Retinal pigment epithelial cell (primary cell): ENCODE measurements at regions not wholly inside any gene's neighbourhood (a gene's known extent, or its start where the extent isn't known, plus 50 kb on each side); places are given as distances from the start of the nearest gene placed in this dataset.

Source experiments
- DNase-seq: peaks from one replicate; pipeline ENCODE4 v3.0.0-alpha.2; 2010; ENCODE audit warnings: low read depth
- H3K4me3 ChIP-seq: 2 replicates; pipeline ENCODE4 v1.5.1; 2011; ENCODE audit warnings: mild to moderate bottlenecking, low read length, control low read depth, moderate library complexity
- TF ChIP-seq, protein P1 (sequence below): conservative IDR thresholded peaks from 2 replicates; pipeline ENCODE4 v1.5.1; 2011; ENCODE audit warnings: low read depth, low read length, control low read depth, inconsistent platforms

DNA sequence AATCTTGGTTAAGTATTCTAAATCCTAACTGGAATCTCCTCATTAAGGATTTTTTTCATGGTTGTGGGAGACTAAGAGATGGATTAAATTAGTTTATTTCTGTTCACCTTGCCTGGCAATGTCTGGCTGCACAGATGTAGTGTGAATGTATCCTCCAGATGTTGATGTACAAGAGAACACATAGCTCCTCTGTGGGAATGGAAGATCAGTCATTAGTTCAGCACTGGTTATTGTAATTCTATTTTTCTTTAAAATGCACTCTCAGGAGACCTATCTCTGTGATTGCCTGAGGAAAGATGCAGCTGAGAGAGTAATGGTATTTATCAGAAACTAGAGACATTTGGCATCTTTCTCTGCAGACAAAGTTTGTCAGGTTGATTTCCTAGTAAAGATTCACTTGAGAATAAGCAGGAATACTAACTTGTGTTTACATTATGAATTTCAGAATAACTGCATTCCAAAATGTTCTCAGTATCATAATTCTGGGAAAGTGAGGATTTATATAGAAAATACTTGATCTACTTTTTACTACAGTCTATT lies 178.6 kb downstream of the GIPC2 start:
- DNase-seq = no peak
- H3K4me3 ChIP-seq = no peak overlapping the region
- TF ChIP-seq, protein P1, sequence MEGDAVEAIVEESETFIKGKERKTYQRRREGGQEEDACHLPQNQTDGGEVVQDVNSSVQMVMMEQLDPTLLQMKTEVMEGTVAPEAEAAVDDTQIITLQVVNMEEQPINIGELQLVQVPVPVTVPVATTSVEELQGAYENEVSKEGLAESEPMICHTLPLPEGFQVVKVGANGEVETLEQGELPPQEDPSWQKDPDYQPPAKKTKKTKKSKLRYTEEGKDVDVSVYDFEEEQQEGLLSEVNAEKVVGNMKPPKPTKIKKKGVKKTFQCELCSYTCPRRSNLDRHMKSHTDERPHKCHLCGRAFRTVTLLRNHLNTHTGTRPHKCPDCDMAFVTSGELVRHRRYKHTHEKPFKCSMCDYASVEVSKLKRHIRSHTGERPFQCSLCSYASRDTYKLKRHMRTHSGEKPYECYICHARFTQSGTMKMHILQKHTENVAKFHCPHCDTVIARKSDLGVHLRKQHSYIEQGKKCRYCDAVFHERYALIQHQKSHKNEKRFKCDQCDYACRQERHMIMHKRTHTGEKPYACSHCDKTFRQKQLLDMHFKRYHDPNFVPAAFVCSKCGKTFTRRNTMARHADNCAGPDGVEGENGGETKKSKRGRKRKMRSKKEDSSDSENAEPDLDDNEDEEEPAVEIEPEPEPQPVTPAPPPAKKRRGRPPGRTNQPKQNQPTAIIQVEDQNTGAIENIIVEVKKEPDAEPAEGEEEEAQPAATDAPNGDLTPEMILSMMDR = no peak

DNA sequence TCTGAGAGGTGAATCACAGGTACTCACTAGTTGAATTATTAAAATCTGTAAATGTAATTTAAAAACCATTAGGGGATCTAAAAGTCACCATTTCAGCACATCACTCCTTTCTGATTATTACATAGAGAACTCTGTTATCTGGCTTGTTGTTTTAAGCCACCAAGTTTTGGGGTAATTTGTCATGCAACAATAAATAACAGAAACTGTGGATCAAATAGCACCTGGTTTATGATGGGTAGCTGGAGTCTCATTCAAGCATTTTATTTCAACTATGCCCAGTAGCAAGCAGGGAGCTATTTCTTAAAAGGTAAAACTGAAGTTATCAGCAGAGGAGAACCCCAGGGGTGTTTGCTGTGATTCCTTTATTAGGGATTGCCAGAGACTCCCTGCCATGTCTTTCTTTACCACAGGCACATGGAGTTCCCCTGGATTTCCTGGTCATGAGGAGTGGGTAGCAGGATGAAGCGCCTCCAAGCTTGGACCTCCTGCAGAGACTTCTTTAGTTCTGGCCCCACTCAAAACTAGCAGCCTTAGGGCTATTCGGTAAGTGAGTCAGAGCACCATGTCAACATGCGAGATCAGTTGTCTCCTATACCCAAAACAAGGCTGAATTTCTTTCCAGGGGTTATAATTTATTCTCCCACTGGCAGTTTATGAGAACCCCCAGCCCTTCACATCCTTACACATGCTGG lies 179.2 kb downstream of the GIPC2 start:
- TF ChIP-seq, protein P1 = no peak
- H3K4me3 ChIP-seq = no peak overlapping the region
- DNase-seq = no peak

DNA sequence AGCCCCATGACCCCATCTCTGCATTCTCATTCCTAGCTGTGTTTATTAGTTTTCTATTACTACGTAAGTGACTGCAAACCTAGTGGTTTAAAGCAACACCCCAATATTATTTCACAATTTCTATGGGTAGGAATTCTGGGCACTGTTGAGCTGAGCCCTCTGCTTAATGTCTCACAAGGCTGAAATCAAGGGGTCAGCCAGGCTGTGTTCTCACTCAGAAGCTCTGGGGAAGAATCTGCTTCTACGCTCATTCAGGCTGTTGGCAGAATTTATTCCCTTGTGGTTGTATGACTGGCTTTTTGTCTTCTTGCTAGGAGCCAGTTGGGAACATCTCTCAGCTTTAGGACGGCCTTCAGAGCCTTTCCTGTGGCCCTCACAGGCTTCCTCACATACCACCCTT lies 181.0 kb downstream of the GIPC2 start:
- DNase-seq = no peak
- no peak overlapping the region for H3K4me3 ChIP-seq
- TF ChIP-seq, protein P1 = no peak

DNA sequence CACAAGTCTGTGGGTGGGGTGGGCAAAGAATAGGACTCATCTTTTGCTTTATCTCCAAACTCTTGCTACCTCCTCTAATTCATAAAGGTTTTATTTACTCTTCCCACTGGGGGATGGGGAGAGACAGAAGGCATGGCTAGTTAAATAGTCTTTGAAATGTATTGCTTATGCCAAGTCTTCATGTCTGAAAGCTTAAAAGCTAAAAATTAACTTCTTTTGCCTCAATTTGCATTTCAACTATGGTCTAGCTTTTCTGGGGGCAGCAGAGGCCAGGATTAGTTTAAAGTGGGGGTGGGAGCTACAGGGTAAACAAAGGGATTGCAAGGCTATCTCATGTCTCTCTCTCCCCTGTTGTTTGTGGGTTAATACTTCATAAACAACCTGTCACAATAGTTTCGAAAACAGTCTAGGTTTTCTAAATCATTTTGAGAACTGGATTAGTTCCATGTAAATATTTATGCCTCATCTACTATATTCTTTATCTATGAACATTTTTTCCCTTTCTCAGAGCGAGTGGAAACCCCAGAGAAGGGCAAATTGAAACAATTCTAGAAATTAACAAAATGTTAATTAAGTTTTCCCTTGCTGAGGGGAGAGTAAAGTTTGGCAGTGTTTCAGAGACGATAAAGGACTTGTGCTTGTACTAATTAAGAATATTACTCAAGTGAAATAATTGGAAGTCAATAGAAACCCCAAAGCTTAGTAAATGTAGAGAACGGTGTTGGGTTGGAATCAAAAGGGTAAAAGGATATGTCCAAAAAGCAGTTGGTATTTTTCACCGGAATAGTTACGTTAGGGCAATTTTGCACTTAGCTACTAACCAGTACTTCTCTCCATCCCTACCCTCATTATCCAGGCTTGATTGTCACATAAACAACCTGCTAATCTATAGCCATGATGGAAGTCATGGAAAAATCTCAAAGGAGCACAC lies 182.2 kb downstream of the GIPC2 start:
- H3K4me3 ChIP-seq = no peak overlapping the region
- DNase-seq = no peak
- TF ChIP-seq, protein P1 = no peak

DNA sequence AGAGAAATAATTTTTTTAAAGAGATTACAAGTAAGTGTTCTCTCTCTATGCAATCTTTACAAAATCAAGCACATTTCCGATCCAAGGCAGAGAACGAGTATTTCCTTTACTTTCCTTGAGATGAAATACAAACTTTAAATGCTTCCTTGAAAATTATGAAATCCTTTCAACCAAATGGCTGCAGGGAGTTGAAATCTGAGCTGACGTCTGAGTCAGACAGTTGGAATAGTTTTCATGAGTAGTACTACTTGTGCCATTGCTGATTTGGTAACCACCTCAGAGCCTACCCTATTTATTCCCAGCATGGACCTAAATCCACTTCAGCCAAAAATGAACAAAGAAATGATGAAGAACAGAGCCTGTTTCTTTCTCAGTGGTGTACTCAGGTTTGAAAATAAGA lies 183.6 kb downstream of the GIPC2 start:
- H3K4me3 ChIP-seq = no peak overlapping the region
- DNase-seq = no peak
- TF ChIP-seq, protein P1 = no peak

DNA sequence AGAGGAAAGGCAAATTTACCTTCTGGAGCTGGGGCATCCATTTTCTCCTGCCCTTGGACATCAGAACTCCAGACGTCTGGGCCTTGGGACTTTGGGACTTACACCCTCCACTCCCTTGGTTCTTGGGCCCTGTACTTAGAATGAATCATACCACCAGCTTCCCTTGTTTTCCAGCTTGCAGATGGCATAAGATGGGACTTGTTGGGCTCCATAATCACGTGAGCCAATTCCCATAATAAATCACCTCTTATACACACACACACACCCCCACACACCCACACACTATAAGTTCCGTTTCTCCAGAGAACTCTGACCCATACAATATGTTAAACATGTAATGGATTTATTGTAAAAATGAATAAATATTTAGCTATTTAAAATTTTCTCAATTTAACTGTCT lies 185.7 kb downstream of the GIPC2 start:
- TF ChIP-seq, protein P1 = no peak
- no peak for DNase-seq
- no peak overlapping the region for H3K4me3 ChIP-seq
